ENCODE measurements at regions not wholly inside any gene's neighbourhood (a gene's known extent, or its start where the extent isn't known, plus 50 kb on each side); places are given as distances from the start of the nearest gene placed in this dataset.

GRCh38 chr4:90069151-90069550 is 58.0 kb upstream of the CCSER1 start:
- H3K27ac Mint-ChIP-seq: no peak overlapping the region
- DNase-seq: no peak
- H3K4me3 Mint-ChIP-seq: no peak overlapping the region
- peaks cover 9% of the 10 kb centered on the region for H3K27me3 Mint-ChIP-seq
- no peaks in the 10 kb centered on the region for H3K9me3 ChIP-seq (ENCODE audit: control insufficient read depth, low read length, poor library complexity, severe bottlenecking)
- H3K4me1 Mint-ChIP-seq: no peaks in the 10 kb centered on the region
- ATAC-seq: no peak
- no peaks in the 10 kb centered on the region for H3K36me3 Mint-ChIP-seq (ENCODE audit: low read depth)

GRCh38 chr4:90071289-90072235 is 55.6 kb upstream of the CCSER1 start:
- H3K27me3 Mint-ChIP-seq: peaks cover 23% of the 10 kb centered on the region
- H3K4me3 Mint-ChIP-seq: peak overlapping the region; percentile 28
- DNase-seq: no peak
- peak; percentile 40 for ATAC-seq
- no peak overlapping the region for H3K27ac Mint-ChIP-seq
- no peaks in the 10 kb centered on the region for H3K9me3 ChIP-seq (ENCODE audit: control insufficient read depth, low read length, poor library complexity, severe bottlenecking)
- no peaks in the 10 kb centered on the region for H3K4me1 Mint-ChIP-seq
- no peaks in the 10 kb centered on the region for H3K36me3 Mint-ChIP-seq (ENCODE audit: low read depth)

GRCh38 chr4:90074322-90074886 is 52.8 kb upstream of the CCSER1 start:
- H3K36me3 Mint-ChIP-seq (ENCODE audit: low read depth): no peaks in the 10 kb centered on the region
- ATAC-seq: no peak
- no peaks in the 10 kb centered on the region for H3K9me3 ChIP-seq (ENCODE audit: control insufficient read depth, low read length, poor library complexity, severe bottlenecking)
- no peak overlapping the region for H3K27ac Mint-ChIP-seq
- DNase-seq: no peak
- H3K27me3 Mint-ChIP-seq: peaks cover 23% of the 10 kb centered on the region
- H3K4me3 Mint-ChIP-seq: no peak overlapping the region
- H3K4me1 Mint-ChIP-seq: no peaks in the 10 kb centered on the region

Measured in T-helper 17 cell (primary cell).